ENCODE measurements at regions not wholly inside any gene's neighbourhood (a gene's known extent, or its start where the extent isn't known, plus 50 kb on each side); places are given as distances from the start of the nearest gene placed in this dataset.

- DNase-seq (ENCODE audit: low read depth) = no peak
Observed at GRCh38 chr10:78617115-78617514, 451.7 kb upstream of the ZMIZ1 start.

GRCh38 chr10:78617631-78618030, 451.1 kb upstream of the ZMIZ1 start:
- DNase-seq (ENCODE audit: low read depth) = no peak

- DNase-seq (ENCODE audit: low read depth) = no peak
Observed at GRCh38 chr10:78618050-78618449, 450.7 kb upstream of the ZMIZ1 start.

GRCh38 chr10:78619115-78619851, 449.5 kb upstream of the ZMIZ1 start:
- no peak for DNase-seq (ENCODE audit: low read depth)

- DNase-seq (ENCODE audit: low read depth) = no peak
Observed at GRCh38 chr10:78619896-78620295, 448.9 kb upstream of the ZMIZ1 start.

GRCh38 chr10:78620985-78621799, 447.6 kb upstream of the ZMIZ1 start:
- no peak for DNase-seq (ENCODE audit: low read depth)

- DNase-seq (ENCODE audit: low read depth) = peak; percentile 67
Observed at GRCh38 chr10:78623578-78624215, 445.1 kb upstream of the ZMIZ1 start.

GRCh38 chr10:78624791-78625190, 444.0 kb upstream of the ZMIZ1 start:
- DNase-seq (ENCODE audit: low read depth) = no peak

- no peak for DNase-seq (ENCODE audit: low read depth)
Observed at GRCh38 chr10:78626471-78626870, 442.3 kb upstream of the ZMIZ1 start.

GRCh38 chr10:78627254-78627795, 441.4 kb upstream of the ZMIZ1 start:
- DNase-seq (ENCODE audit: low read depth) = no peak

GRCh38 chr10:78628976-78629375, 439.8 kb upstream of the ZMIZ1 start:
- no peak for DNase-seq (ENCODE audit: low read depth)

GRCh38 chr10:78629773-78630172, 439.0 kb upstream of the ZMIZ1 start:
- DNase-seq (ENCODE audit: low read depth) = no peak

- peak; percentile 40 for DNase-seq (ENCODE audit: low read depth)
Observed at GRCh38 chr10:78630944-78631838, 437.6 kb upstream of the ZMIZ1 start.

- peak; percentile 60 for DNase-seq (ENCODE audit: low read depth)
Observed at GRCh38 chr10:78634389-78634815, 434.4 kb upstream of the ZMIZ1 start.

GRCh38 chr10:78634835-78635234, 433.9 kb upstream of the ZMIZ1 start:
- peak; percentile 64 for DNase-seq (ENCODE audit: low read depth)

- DNase-seq (ENCODE audit: low read depth) = no peak
Observed at GRCh38 chr10:78639629-78640028, 429.1 kb upstream of the ZMIZ1 start.

- no peak for DNase-seq (ENCODE audit: low read depth)
Observed at GRCh38 chr10:78640796-78641636, 427.8 kb upstream of the ZMIZ1 start.

- no peak for DNase-seq (ENCODE audit: low read depth)
Observed at GRCh38 chr10:78641693-78642092, 427.1 kb upstream of the ZMIZ1 start.

- DNase-seq (ENCODE audit: low read depth) = no peak
Observed at GRCh38 chr10:78642269-78642816, 426.4 kb upstream of the ZMIZ1 start.

- no peak for DNase-seq (ENCODE audit: low read depth)
Observed at GRCh38 chr10:78643513-78643912, 425.3 kb upstream of the ZMIZ1 start.

Data from Daoy (cell line).